HG03354 (cell line): ENCODE measurements at regions not wholly inside any gene's neighbourhood (a gene's known extent, or its start where the extent isn't known, plus 50 kb on each side); places are given as distances from the start of the nearest gene placed in this dataset.

Experiments
- ATAC-seq: cut with Tn5 transposase; IDR thresholded peaks from one replicate; pipeline ENCODE4 v1.9.1; 2021; ENCODE audit warnings: mild to moderate bottlenecking; ENCODE audit not compliant: unreplicated experiment, poor library complexity, severe bottlenecking

- no peak for ATAC-seq
Observed at GRCh38 chr1:36588972-36589371, 106.3 kb upstream of the CSF3R start.

GRCh38 chr1:36585569-36586548, 103.1 kb upstream of the CSF3R start:
- no peak for ATAC-seq

GRCh38 chr1:36584874-36585453, 102.3 kb upstream of the CSF3R start:
- no peak for ATAC-seq

GRCh38 chr1:36583980-36584782, 101.5 kb upstream of the CSF3R start:
- ATAC-seq = no peak

GRCh38 chr1:36583080-36583479, 100.4 kb upstream of the CSF3R start:
- ATAC-seq = no peak

- no peak for ATAC-seq
Observed at GRCh38 chr1:36582066-36582755, 99.5 kb upstream of the CSF3R start.

GRCh38 chr1:36580524-36580923, 97.8 kb upstream of the CSF3R start:
- no peak for ATAC-seq

GRCh38 chr1:36579039-36579438, 96.3 kb upstream of the CSF3R start:
- no peak for ATAC-seq

- ATAC-seq = no peak
Observed at GRCh38 chr1:36576551-36577110, 93.9 kb upstream of the CSF3R start.

- no peak for ATAC-seq
Observed at GRCh38 chr1:36576118-36576517, 93.4 kb upstream of the CSF3R start.

GRCh38 chr1:36573445-36573844, 90.7 kb upstream of the CSF3R start:
- no peak for ATAC-seq

GRCh38 chr1:36572906-36573305, 90.2 kb upstream of the CSF3R start:
- no peak for ATAC-seq

GRCh38 chr1:36572142-36572715, 89.5 kb upstream of the CSF3R start:
- ATAC-seq = no peak

GRCh38 chr1:36571106-36571505, 88.4 kb upstream of the CSF3R start:
- ATAC-seq = no peak

GRCh38 chr1:36570478-36571060, 87.9 kb upstream of the CSF3R start:
- ATAC-seq = no peak

- ATAC-seq = no peak
Observed at GRCh38 chr1:36570006-36570405, 87.3 kb upstream of the CSF3R start.

GRCh38 chr1:36567601-36568341, 85.1 kb upstream of the CSF3R start:
- ATAC-seq = no peak
